ENCODE measurements at regions not wholly inside any gene's neighbourhood (a gene's known extent, or its start where the extent isn't known, plus 50 kb on each side); places are given as distances from the start of the nearest gene placed in this dataset.

DNA sequence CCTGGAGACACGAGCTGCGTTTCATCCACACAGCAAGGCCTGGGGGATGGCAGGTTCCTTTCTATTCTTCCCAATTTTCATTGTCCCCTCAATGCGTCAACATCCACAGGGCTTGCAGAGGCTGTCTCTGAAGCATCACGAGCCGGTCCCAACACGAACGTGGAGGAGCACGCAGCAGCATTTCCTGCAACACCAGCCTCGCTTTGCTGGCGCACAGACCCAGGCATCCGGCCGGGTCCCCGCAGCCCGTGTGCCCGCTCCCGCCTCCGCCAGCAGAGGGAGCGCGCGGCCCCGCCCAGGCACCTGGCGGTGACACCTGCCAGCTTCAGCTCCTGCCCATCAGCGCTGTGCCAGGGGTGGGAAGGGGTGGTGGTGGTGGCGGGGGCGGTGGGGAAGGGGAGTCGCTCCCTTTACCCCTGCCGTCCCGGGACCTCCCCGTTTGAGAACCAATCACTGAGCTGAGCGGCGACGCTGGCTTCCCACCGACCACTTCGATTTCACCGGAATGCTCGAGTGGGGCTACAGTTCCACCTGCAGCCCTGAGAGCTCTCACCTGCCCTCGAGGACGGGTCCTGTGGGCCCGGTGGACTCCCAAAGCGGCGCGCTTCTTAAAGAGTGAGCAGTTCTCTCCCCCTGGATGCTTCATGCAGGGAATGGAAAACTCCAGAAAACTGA, 464.5 kb downstream of the ICE1 start:
- TF ChIP-seq CTCF (IDR thresholded peaks at IDR 0.05) (peak in 5 of 6 experiments; percentile 40 to 71 (median 49)), POLR2A (IDR thresholded peaks at IDR 0.05) (no peak)

Data from Peyer's patch (tissue), 4 donors.